Smooth muscle cell (in vitro differentiated cells): ENCODE measurements at regions not wholly inside any gene's neighbourhood (a gene's known extent, or its start where the extent isn't known, plus 50 kb on each side); places are given as distances from the start of the nearest gene placed in this dataset.

ENCODE experiments used
- DNase-seq: peaks from one replicate; lab custom pipeline; 2025; ENCODE audit not compliant: unreplicated experiment; lab: John Stamatoyannopoulos, UW
- H2AFZ ChIP-seq: fragments of 200-600 bp; sonication (generic); 2 replicates; pipeline ENCODE4 v1.6.0; 2016; ENCODE audit warnings: antibody characterized with exemption, low read depth, mild to moderate bottlenecking
- H3F3A ChIP-seq: fragments of 200-600 bp; sonication (generic); 2 replicates; pipeline ENCODE4 v1.6.0; 2017; ENCODE audit warnings: antibody characterized with exemption, low read depth
- H3K27ac ChIP-seq: fragments of 200-600 bp; sonication (generic); 2 replicates; pipeline ENCODE4 v1.5.1; 2016; ENCODE audit warnings: low read depth, mild to moderate bottlenecking
- H3K27me3 ChIP-seq: fragments of 200-600 bp; sonication (generic); 2 replicates; pipeline ENCODE4 v1.6.1; 2016; ENCODE audit warnings: low read depth, mild to moderate bottlenecking
- H3K36me3 ChIP-seq: fragments of 200-600 bp; sonication (generic); 2 replicates; pipeline ENCODE4 v1.5.1; 2016; ENCODE audit warnings: low read depth
- H3K4me1 ChIP-seq: fragments of 200-600 bp; sonication (generic); 2 replicates; pipeline ENCODE4 v1.5.1; 2016; ENCODE audit warnings: low read depth
- H3K4me2 ChIP-seq: fragments of 200-600 bp; sonication (generic); 2 replicates; pipeline ENCODE4 v1.6.0; 2016; ENCODE audit warnings: mild to moderate bottlenecking
- H3K4me3 ChIP-seq: fragments of 200-600 bp; sonication (generic); 2 replicates; pipeline ENCODE4 v1.5.1; 2016; ENCODE audit warnings: mild to moderate bottlenecking
- H3K79me2 ChIP-seq: fragments of 200-600 bp; sonication (generic); 2 replicates; pipeline ENCODE4 v1.6.0; 2016; ENCODE audit warnings: low read depth, mild to moderate bottlenecking
- H3K9ac ChIP-seq: fragments of 200-600 bp; sonication (generic); 2 replicates; pipeline ENCODE4 v1.6.0; 2016; ENCODE audit warnings: low read depth
- H3K9me3 ChIP-seq: fragments of 200-600 bp; sonication (generic); replicated peaks from 2 replicates; pipeline ENCODE4 v1.5.1; 2016; ENCODE audit warnings: low read depth
- H4K20me1 ChIP-seq: fragments of 200-600 bp; sonication (generic); 2 replicates; pipeline ENCODE4 v1.6.0; 2016; ENCODE audit warnings: low read depth
- WGBS: methylation state at CpG from one replicate; pipeline ENCODE4 v1.1.7; 2016; ENCODE audit warnings: low lambda C conversion rate; 5-methylcytosine and 5-hydroxymethylcytosine counted together
- TF ChIP-seq, protein P1 (sequence below): fragments of 200-600 bp; sonication (generic); IDR thresholded peaks from 2 replicates; pipeline ENCODE4 v1.5.1; 2017; ENCODE audit warnings: borderline replicate concordance, mild to moderate bottlenecking, antibody characterized with exemption; ENCODE audit not compliant: insufficient read depth, poor library complexity, severe bottlenecking

DNA sequence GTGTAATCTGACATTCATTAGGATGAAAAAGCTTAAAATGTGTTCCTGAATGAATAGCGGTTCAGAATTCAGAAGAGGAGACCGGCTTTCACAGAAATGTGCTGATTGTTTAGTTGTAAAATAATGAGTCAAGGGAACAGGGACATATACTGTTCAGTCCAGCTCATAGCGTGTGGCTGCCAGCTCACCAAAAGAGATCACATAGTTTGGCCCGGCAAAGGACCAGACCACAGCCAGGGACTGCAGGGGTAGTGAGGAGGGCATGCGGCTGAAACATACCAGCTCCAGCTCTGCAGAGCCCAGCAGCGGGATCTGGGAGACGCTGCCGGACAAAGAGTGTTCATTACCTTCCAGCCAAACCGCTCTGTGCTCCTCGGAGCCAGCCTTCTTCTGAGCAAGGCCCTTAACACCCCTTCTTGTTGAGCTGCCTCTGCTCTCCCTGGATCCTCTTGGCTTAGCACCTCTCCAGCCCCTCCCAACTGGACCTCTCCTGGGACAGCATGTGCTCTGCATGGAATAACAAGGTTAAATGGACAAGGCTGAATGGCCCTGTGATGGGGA is 116.8 kb upstream of the CNTLN start:
- Histone ChIP-seq H4K20me1 (no peaks in the 10 kb centered on the region), H3K9ac (no peak overlapping the region), H3K4me2 (no peak overlapping the region), H3K27me3 (peaks cover 9% of the 10 kb centered on the region), H3K4me1 (no peaks in the 10 kb centered on the region), H3K36me3 (no peaks in the 10 kb centered on the region), H3K4me3 (no peak overlapping the region), H3K79me2 (no peaks in the 10 kb centered on the region), H3K9me3 (no peaks in the 10 kb centered on the region), H3F3A (no peaks in the 10 kb centered on the region), H3K27ac (peak overlapping the region; percentile 38), H2AFZ (peak overlapping the region; percentile 82)
- no peak for DNase-seq
- WGBS = 79% methylated on average over 10 of the region's 10 CpGs
- TF ChIP-seq, protein P1, sequence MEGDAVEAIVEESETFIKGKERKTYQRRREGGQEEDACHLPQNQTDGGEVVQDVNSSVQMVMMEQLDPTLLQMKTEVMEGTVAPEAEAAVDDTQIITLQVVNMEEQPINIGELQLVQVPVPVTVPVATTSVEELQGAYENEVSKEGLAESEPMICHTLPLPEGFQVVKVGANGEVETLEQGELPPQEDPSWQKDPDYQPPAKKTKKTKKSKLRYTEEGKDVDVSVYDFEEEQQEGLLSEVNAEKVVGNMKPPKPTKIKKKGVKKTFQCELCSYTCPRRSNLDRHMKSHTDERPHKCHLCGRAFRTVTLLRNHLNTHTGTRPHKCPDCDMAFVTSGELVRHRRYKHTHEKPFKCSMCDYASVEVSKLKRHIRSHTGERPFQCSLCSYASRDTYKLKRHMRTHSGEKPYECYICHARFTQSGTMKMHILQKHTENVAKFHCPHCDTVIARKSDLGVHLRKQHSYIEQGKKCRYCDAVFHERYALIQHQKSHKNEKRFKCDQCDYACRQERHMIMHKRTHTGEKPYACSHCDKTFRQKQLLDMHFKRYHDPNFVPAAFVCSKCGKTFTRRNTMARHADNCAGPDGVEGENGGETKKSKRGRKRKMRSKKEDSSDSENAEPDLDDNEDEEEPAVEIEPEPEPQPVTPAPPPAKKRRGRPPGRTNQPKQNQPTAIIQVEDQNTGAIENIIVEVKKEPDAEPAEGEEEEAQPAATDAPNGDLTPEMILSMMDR = no peak

DNA sequence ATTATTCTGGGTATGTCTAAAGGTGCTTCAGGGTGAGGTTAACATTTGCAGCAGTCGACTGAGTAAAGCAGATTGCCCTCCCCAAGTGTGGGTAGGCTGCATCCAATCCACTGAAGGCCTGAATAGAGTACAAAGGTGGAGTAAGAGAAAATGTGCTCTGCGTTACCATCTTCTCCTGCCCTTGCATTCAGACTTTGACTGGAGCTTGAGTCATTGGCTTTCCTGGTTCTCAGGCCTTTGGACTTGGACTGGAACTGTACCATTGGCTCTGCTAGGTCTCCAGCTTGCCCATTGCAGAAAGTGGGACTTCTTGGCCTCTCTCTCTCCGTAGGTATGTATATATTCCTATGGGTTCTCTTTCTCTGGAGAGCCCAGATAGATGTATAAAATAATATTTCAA is 120.9 kb upstream of the CNTLN start:
- Histone ChIP-seq H3K27me3 (peaks cover 9% of the 10 kb centered on the region), H3K4me2 (no peak overlapping the region), H3K9ac (no peak overlapping the region), H3F3A (no peaks in the 10 kb centered on the region), H4K20me1 (no peaks in the 10 kb centered on the region), H2AFZ (no peak overlapping the region), H3K36me3 (no peaks in the 10 kb centered on the region), H3K79me2 (no peaks in the 10 kb centered on the region), H3K4me3 (no peak overlapping the region), H3K4me1 (no peaks in the 10 kb centered on the region), H3K27ac (no peak overlapping the region), H3K9me3 (no peaks in the 10 kb centered on the region)
- WGBS = 89% methylated on average over 3 of the region's 3 CpGs
- DNase-seq = no peak
- TF ChIP-seq, protein P1 = no peak

DNA sequence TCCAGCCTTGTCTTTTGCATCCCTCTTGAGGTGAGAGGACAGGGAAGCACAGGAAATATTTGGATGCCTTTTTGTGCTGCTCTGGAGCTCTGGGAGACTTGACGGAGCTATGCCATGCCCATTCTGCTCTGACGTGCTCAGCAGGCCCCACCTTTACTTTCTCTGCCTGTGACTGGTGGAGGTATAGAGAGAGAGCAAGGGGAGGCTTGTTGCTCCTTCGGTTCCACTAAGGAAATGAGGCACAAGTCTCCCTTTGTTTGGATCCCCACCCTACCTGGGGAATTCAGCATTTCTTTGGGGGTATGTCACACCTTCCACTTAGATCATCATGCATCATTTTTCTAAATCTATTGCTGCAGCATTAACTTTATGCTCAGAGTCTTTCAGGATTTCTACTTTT is 121.8 kb upstream of the CNTLN start:
- Histone ChIP-seq H3K4me1 (no peaks in the 10 kb centered on the region), H3K27ac (no peak overlapping the region), H4K20me1 (no peaks in the 10 kb centered on the region), H2AFZ (no peak overlapping the region), H3K9me3 (no peaks in the 10 kb centered on the region), H3K36me3 (no peaks in the 10 kb centered on the region), H3K79me2 (no peaks in the 10 kb centered on the region), H3K27me3 (peaks cover 9% of the 10 kb centered on the region), H3K4me2 (no peak overlapping the region), H3K9ac (no peak overlapping the region), H3K4me3 (no peak overlapping the region), H3F3A (no peaks in the 10 kb centered on the region)
- whole genome bisulfite sequencing = 66% methylated on average over 3 of the region's 3 CpGs
- TF ChIP-seq, protein P1 = no peak
- DNase-seq = no peak

DNA sequence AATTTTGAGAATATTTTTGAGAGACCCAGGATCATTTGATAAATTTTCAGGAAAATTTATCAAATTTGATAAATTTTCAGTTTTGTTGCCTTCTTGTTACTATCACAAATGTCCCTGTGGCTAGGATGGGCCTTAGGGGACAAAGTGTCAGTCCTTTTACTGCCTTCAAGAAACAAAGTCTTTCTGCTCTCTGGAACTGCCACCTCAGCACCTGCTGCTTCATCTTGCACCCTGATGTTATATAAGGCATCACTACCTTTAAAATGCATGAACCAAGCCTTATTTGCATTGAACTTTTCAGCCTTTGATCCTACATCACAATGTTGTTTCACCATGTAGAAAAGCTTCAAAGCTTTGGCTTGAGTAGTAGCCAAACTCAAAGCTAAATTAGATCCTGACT is 123.0 kb upstream of the CNTLN start:
- Histone ChIP-seq H3K27me3 (peaks cover 6% of the 10 kb centered on the region), H3K9ac (no peak overlapping the region), H3K36me3 (no peaks in the 10 kb centered on the region), H4K20me1 (no peaks in the 10 kb centered on the region), H3K27ac (no peak overlapping the region), H3K4me1 (no peaks in the 10 kb centered on the region), H3K79me2 (no peaks in the 10 kb centered on the region), H2AFZ (no peak overlapping the region), H3F3A (no peaks in the 10 kb centered on the region), H3K9me3 (no peaks in the 10 kb centered on the region), H3K4me3 (no peak overlapping the region), H3K4me2 (no peak overlapping the region)
- TF ChIP-seq, protein P1 = no peak
- no peak for DNase-seq
